B cell (primary cell): ENCODE measurements at regions not wholly inside any gene's neighbourhood (a gene's known extent, or its start where the extent isn't known, plus 50 kb on each side); places are given as distances from the start of the nearest gene placed in this dataset.

ENCODE experiments used
- CTCF ChIP-seq: fragments of 200-600 bp; IDR thresholded peaks from one replicate; pipeline ENCODE4 v1.8.0; 2022; ENCODE audit warnings: antibody characterized with exemption, mild to moderate bottlenecking
- EZH2 ChIP-seq: IDR thresholded peaks from 2 replicates; pipeline ENCODE4 v1.6.1; 2012; ENCODE audit warnings: borderline replicate concordance, low read depth, mild to moderate bottlenecking, moderate library complexity, low read length; ENCODE audit not compliant: insufficient read depth, poor library complexity, severe bottlenecking

GRCh38 chrX:42694260-42694815 lies 83.6 kb downstream of the PPP1R2C start:
- TF ChIP-seq CTCF (no peak), EZH2 (no peak)
